ENCODE measurements at regions not wholly inside any gene's neighbourhood (a gene's known extent, or its start where the extent isn't known, plus 50 kb on each side); places are given as distances from the start of the nearest gene placed in this dataset.

DNA sequence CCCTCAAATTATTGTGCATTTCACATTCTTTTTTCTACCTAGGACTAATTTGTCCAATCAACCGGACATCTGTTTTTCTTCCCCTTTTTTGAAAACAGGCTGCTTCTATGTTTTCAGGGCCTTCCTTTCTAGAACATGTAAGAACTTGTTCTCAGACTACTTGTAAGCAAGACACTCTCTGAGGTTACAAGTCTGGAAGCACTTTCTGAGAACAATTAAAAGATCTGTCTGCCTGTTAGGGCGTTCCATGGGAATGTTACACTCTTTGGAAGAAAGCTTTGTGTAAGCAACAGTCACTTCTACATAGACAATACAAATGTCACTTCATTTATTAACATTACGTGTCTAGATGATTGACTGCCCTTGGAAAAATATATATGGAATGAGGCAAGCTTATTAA, 50.9 kb upstream of the HSPB3 start:
- Mint-ChIP-seq H3K9me3 (ENCODE audit: low read depth) (no peaks in the 10 kb centered on the region), H3K27me3 (ENCODE audit: low read depth) (no peaks in the 10 kb centered on the region), H3K4me3 (ENCODE audit: unreplicated experiment) (no peak overlapping the region), H3K4me1 (ENCODE audit: low read depth) (peaks cover 26% of the 10 kb centered on the region), H3K36me3 (ENCODE audit: low read depth) (no peaks in the 10 kb centered on the region), H3K27ac (ENCODE audit: unreplicated experiment) (peak overlapping the region; percentile 75)
- DNase-seq (ENCODE audit: low spot score) = no peak
- TF ChIP-seq, protein P1, sequence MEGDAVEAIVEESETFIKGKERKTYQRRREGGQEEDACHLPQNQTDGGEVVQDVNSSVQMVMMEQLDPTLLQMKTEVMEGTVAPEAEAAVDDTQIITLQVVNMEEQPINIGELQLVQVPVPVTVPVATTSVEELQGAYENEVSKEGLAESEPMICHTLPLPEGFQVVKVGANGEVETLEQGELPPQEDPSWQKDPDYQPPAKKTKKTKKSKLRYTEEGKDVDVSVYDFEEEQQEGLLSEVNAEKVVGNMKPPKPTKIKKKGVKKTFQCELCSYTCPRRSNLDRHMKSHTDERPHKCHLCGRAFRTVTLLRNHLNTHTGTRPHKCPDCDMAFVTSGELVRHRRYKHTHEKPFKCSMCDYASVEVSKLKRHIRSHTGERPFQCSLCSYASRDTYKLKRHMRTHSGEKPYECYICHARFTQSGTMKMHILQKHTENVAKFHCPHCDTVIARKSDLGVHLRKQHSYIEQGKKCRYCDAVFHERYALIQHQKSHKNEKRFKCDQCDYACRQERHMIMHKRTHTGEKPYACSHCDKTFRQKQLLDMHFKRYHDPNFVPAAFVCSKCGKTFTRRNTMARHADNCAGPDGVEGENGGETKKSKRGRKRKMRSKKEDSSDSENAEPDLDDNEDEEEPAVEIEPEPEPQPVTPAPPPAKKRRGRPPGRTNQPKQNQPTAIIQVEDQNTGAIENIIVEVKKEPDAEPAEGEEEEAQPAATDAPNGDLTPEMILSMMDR (IDR thresholded peaks at IDR 0.05) = no peak

DNA sequence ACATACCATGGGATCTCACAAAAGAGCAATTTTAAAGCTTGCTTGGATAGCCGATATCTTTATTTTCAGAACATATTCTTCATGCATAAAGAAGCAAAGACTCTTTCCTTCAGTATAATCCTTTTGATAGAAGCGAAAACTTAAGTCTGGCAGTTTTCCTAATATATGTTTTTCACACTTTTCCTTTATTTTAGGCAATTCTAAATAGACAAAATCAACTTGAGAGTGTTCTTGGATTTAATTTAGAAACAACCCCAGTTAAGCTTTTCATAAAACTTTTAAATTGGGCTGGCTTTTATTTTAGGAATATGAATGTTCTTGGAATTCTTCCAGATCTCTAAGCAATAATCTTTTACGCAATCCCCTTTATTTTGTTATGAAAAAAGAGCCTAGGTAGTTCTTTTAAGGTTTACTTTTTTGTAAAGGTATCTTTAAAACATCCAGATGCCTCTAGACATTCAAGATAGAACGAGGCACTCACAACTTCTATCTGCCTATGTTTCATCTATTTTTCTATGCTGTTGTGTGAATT, 51.5 kb upstream of the HSPB3 start:
- H3K4me1 Mint-ChIP-seq (ENCODE audit: low read depth) = peaks cover 26% of the 10 kb centered on the region
- no peak for DNase-seq (ENCODE audit: low spot score)
- TF ChIP-seq, protein P1 (IDR thresholded peaks at IDR 0.05) = no peak
- no peaks in the 10 kb centered on the region for H3K27me3 Mint-ChIP-seq (ENCODE audit: low read depth)
- no peaks in the 10 kb centered on the region for H3K9me3 Mint-ChIP-seq (ENCODE audit: low read depth)
- H3K4me3 Mint-ChIP-seq (ENCODE audit: unreplicated experiment) = no peak overlapping the region
- H3K36me3 Mint-ChIP-seq (ENCODE audit: low read depth) = no peaks in the 10 kb centered on the region
- H3K27ac Mint-ChIP-seq (ENCODE audit: unreplicated experiment) = peak overlapping the region; percentile 75

DNA sequence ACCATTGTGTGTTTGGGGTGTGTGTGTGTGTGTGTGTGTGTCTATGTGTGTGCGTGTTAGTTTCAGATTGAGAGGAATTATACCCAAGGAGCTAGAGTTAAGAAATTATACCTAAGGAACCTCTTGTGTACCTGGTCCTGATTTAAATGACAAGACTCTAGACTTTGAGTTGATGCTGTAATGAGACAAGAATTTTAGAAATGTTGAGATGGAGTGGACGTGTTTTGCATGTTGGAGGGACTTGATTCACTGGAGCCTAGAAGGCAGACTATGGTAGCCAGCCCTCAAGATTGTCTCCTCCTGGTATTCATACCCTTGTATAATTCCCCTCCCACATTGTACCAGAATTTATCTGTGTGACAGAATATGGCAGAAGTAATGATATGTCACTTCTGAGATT, 52.4 kb upstream of the HSPB3 start:
- Mint-ChIP-seq H3K4me3 (ENCODE audit: unreplicated experiment) (no peak overlapping the region), H3K36me3 (ENCODE audit: low read depth) (no peaks in the 10 kb centered on the region), H3K27ac (ENCODE audit: unreplicated experiment) (no peak overlapping the region), H3K27me3 (ENCODE audit: low read depth) (no peaks in the 10 kb centered on the region), H3K4me1 (ENCODE audit: low read depth) (peaks cover 26% of the 10 kb centered on the region), H3K9me3 (ENCODE audit: low read depth) (no peaks in the 10 kb centered on the region)
- TF ChIP-seq, protein P1 (IDR thresholded peaks at IDR 0.05) = no peak
- no peak for DNase-seq (ENCODE audit: low spot score)

DNA sequence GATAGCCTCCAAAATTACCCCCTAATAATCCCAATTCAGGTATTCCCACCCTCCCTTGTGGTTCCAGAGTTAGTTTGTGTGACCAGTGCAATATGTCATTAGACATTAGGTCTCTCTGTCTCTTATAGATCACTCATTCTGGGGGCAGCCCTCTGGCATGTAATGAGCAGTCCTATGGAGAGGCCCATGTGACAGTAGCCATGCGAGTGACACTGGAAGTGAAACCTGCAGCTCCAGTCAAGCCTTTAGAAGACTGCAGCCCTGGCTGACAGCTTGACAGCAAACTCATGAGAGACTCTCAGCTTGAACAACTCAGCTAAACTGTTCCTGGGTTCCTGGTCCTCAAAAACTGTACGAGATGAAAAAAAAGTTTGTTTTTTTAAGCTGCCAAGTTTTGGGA, 54.0 kb upstream of the HSPB3 start:
- H3K4me3 Mint-ChIP-seq (ENCODE audit: unreplicated experiment) = no peak overlapping the region
- peaks cover 26% of the 10 kb centered on the region for H3K4me1 Mint-ChIP-seq (ENCODE audit: low read depth)
- no peaks in the 10 kb centered on the region for H3K36me3 Mint-ChIP-seq (ENCODE audit: low read depth)
- no peaks in the 10 kb centered on the region for H3K27me3 Mint-ChIP-seq (ENCODE audit: low read depth)
- H3K9me3 Mint-ChIP-seq (ENCODE audit: low read depth) = no peaks in the 10 kb centered on the region
- TF ChIP-seq, protein P1 (IDR thresholded peaks at IDR 0.05) = no peak
- no peak for DNase-seq (ENCODE audit: low spot score)
- H3K27ac Mint-ChIP-seq (ENCODE audit: unreplicated experiment) = no peak overlapping the region

GRCh38 chr5:54398191-54398590, 57.3 kb upstream of the HSPB3 start:
- no peaks in the 10 kb centered on the region for H3K36me3 Mint-ChIP-seq (ENCODE audit: low read depth)
- H3K9me3 Mint-ChIP-seq (ENCODE audit: low read depth) = no peaks in the 10 kb centered on the region
- TF ChIP-seq, protein P1 (IDR thresholded peaks at IDR 0.05) = no peak
- peaks cover 8% of the 10 kb centered on the region for H3K4me1 Mint-ChIP-seq (ENCODE audit: low read depth)
- H3K27ac Mint-ChIP-seq (ENCODE audit: unreplicated experiment) = no peak overlapping the region
- DNase-seq (ENCODE audit: low spot score) = no peak
- no peak overlapping the region for H3K4me3 Mint-ChIP-seq (ENCODE audit: unreplicated experiment)
- no peaks in the 10 kb centered on the region for H3K27me3 Mint-ChIP-seq (ENCODE audit: low read depth)
